ENCODE measurements at regions not wholly inside any gene's neighbourhood (a gene's known extent, or its start where the extent isn't known, plus 50 kb on each side); places are given as distances from the start of the nearest gene placed in this dataset.
A peak's percentile ranks its signal among the peaks of the same experiment; 100 is the strongest.

DNA sequence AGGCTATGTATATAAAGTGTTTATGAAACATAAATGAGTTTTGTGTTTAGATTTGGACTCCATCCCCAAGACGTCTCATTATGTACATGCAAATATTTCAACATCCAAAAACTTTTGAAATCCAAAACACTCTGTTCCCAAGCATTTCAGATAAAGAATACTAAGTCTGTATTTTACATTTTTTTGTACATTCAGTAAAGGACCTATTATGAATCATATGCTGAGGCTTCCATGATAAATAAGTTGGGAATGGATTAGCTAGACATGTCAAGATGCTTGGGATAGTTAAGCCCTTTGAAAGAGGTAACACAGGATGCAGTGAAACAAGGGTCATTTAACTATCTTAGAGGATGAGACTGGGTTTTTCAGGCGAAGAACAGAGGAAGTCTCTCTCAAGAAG is 262.9 kb downstream of the SNX13 start:
- TF ChIP-seq, protein P1, sequence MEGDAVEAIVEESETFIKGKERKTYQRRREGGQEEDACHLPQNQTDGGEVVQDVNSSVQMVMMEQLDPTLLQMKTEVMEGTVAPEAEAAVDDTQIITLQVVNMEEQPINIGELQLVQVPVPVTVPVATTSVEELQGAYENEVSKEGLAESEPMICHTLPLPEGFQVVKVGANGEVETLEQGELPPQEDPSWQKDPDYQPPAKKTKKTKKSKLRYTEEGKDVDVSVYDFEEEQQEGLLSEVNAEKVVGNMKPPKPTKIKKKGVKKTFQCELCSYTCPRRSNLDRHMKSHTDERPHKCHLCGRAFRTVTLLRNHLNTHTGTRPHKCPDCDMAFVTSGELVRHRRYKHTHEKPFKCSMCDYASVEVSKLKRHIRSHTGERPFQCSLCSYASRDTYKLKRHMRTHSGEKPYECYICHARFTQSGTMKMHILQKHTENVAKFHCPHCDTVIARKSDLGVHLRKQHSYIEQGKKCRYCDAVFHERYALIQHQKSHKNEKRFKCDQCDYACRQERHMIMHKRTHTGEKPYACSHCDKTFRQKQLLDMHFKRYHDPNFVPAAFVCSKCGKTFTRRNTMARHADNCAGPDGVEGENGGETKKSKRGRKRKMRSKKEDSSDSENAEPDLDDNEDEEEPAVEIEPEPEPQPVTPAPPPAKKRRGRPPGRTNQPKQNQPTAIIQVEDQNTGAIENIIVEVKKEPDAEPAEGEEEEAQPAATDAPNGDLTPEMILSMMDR (IDR thresholded peaks at IDR 0.05; ENCODE audit: insufficient read depth, low read depth, low read length, missing control alignments): no peak
- DNase-seq (ENCODE audit: low read depth): no peak
- H3K4me3 ChIP-seq (ENCODE audit: low read depth, low read length): no peak overlapping the region

DNA sequence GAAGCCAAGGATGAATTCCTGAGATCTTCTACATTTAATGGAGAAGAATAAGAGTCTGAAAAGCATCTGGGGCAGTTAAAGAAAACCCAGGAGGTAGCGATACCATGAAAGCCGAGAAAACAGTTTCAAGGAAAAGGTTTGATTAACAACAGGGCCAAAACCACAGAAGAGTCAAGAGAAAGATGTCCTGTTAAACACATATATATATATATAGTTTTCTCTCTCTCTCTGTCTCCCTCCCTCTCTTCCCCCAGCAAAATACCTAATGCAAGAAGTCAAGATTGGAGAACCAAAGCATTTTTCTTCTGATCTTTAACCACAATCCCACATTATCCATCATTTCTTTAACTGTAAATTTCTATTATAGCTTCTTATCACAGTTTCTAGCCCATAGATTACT is 261.4 kb downstream of the SNX13 start:
- TF ChIP-seq, protein P1 (IDR thresholded peaks at IDR 0.05; ENCODE audit: insufficient read depth, low read depth, low read length, missing control alignments): no peak
- no peak overlapping the region for H3K4me3 ChIP-seq (ENCODE audit: low read depth, low read length)
- DNase-seq (ENCODE audit: low read depth): no peak

DNA sequence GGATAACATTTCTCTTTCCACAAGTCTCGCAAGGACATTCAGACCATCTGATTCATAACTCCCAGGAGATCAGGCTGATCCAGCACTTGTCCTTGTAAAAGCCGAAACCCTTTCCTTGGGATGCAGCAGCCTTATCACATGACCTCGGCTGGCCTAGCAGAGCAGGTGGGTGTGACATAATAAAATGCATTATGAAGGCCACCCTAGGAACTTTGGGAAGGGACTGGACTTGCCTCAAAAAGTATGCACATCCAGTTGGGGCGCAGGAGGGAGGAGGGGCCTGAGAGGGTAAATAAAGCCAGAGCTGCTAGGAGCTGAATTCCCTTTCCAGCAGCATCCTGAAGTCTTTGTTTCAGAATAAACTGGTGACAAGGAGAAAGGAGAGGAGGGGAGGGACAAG is 260.8 kb downstream of the SNX13 start:
- no peak for DNase-seq (ENCODE audit: low read depth)
- H3K4me3 ChIP-seq (ENCODE audit: low read depth, low read length): no peak overlapping the region
- TF ChIP-seq, protein P1 (IDR thresholded peaks at IDR 0.05; ENCODE audit: insufficient read depth, low read depth, low read length, missing control alignments): no peak

DNA sequence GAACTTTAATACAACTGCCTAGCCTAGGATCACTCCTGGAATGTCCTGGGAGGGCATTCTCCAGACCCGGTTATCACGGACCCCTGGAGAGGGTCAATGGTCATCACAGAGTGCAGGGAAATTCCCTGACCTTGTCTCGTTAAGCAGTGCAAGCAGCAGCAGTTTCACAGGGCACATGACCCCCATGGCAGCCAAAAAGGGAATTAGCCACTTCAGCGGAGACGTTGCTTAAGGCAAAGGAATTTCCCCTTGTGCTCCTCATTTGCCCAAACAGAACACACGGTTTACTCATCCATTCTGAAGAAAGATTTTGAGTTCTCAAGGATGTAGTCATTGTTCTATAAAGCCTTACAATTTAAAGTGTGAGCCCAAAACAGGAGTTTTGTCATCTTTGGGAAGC is 260.3 kb downstream of the SNX13 start:
- DNase-seq (ENCODE audit: low read depth): peak; percentile 8
- TF ChIP-seq, protein P1 (IDR thresholded peaks at IDR 0.05; ENCODE audit: insufficient read depth, low read depth, low read length, missing control alignments): no peak
- no peak overlapping the region for H3K4me3 ChIP-seq (ENCODE audit: low read depth, low read length)

DNA sequence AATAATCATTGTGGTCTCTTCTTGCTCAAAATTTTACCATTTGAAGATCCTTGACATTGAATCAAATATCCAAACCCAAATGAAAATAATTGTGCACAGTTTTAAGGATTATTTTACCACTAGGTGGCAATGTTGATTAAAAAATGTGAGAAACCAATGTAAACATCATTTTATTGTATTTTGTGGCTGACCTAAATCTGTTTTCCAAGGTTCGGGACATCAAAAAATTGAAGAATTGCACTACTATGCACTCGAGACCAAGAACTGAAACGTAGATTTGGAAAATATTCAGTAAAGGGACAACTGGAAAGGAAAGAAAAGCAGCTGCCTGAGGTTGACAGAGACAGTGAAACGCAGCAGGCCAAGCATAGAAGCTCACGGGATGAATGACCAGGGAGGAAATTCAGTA is 259.3 kb downstream of the SNX13 start:
- peak overlapping the region; percentile 25; the same call in 1 of the 2 replicates for H3K4me3 ChIP-seq (ENCODE audit: low read depth, low read length)
- TF ChIP-seq, protein P1 (IDR thresholded peaks at IDR 0.05; ENCODE audit: insufficient read depth, low read depth, low read length, missing control alignments): peak; percentile 19
- DNase-seq (ENCODE audit: low read depth): peak; percentile 18

DNA sequence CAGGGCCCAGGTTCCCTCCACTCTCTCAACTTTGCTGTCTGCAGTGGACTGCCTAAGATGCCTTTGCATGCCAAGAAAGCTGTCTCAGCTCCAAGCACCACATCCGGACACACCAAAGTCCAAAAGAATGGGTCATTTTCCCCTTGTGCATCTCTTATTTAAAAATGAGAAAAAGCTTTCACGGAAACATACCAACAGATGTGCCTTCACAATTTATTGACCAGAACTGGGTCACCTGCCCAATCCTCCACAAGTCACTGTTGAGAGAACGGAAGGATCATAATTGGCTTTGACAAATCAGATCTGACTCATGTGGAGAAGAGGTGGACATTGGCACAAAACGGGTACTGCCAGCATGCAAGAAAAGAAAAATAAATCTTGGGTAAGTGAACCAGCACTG is 258.3 kb downstream of the SNX13 start:
- TF ChIP-seq, protein P1 (IDR thresholded peaks at IDR 0.05; ENCODE audit: insufficient read depth, low read depth, low read length, missing control alignments): no peak
- H3K4me3 ChIP-seq (ENCODE audit: low read depth, low read length): no peak overlapping the region
- no peak for DNase-seq (ENCODE audit: low read depth)

DNA sequence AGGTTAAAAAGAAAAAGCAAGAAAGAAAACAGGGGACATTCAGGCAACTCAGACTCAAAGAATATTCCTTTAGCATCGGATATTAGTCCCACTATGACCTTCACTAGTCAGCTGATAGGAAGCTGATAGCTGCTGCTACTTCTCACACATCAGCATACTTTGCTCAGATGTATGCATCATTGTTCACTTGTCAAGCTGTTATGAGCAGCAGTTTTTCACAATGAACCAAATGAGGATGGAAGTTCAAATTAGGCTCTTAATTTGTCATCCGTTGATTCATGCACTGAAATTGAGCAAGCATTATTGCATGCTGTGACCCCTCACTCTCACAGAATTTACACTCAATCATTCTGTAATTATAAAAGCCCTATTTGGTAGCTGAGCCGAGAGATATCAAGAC is 257.7 kb downstream of the SNX13 start:
- TF ChIP-seq, protein P1 (IDR thresholded peaks at IDR 0.05; ENCODE audit: insufficient read depth, low read depth, low read length, missing control alignments): no peak
- H3K4me3 ChIP-seq (ENCODE audit: low read depth, low read length): no peak overlapping the region
- no peak for DNase-seq (ENCODE audit: low read depth)

Data from GM12865 (cell line).